ENCODE measurements at regions not wholly inside any gene's neighbourhood (a gene's known extent, or its start where the extent isn't known, plus 50 kb on each side); places are given as distances from the start of the nearest gene placed in this dataset.

GRCh38 chr10:9215121-9215520 lies 1160.6 kb downstream of the GATA3 start:
- H3K4me1 Mint-ChIP-seq (ENCODE audit: low read depth, unreplicated experiment) = no peaks in the 10 kb centered on the region
- peaks cover 2% of the 10 kb centered on the region for H3K27me3 Mint-ChIP-seq (ENCODE audit: low read depth, unreplicated experiment)
- no peak overlapping the region for H3K4me3 Mint-ChIP-seq (ENCODE audit: unreplicated experiment)
- no peaks in the 10 kb centered on the region for H3K36me3 ChIP-seq (ENCODE audit: insufficient read depth, low read length)
- H3K9ac ChIP-seq (ENCODE audit: low read length) = no peak overlapping the region
- H3K27me3 ChIP-seq (ENCODE audit: insufficient read depth, low read length) = no peaks in the 10 kb centered on the region
- no peak for FAIRE-seq
- H3K4me2 ChIP-seq (ENCODE audit: low read length) = no peak overlapping the region
- DNase-seq (ENCODE audit: low read depth) = no peak
- no peak for TF ChIP-seq EZH2 (IDR thresholded peaks at IDR 0.05; ENCODE audit: insufficient read depth, low read length)
- no peak for TF ChIP-seq CTCF (IDR thresholded peaks at IDR 0.05; ENCODE audit: insufficient read depth, low read depth, low read length)
- H2AFZ ChIP-seq (ENCODE audit: low read depth, low read length) = no peak overlapping the region
- H3K27ac ChIP-seq (ENCODE audit: low read depth, low read length) = no peak overlapping the region
- H3K9me3 ChIP-seq (ENCODE audit: insufficient read depth, low read depth, low read length) = no peaks in the 10 kb centered on the region
- H3K4me3 ChIP-seq (ENCODE audit: insufficient read depth, low read depth, low read length) = no peak overlapping the region
- H4K20me1 ChIP-seq (ENCODE audit: insufficient read depth, low read length) = no peaks in the 10 kb centered on the region
- H3K79me2 ChIP-seq (ENCODE audit: insufficient read depth, low read length) = no peaks in the 10 kb centered on the region
- no peak overlapping the region for H3K27ac Mint-ChIP-seq (ENCODE audit: unreplicated experiment)
- no peaks in the 10 kb centered on the region for H3K36me3 Mint-ChIP-seq (ENCODE audit: low read depth, unreplicated experiment)
- no peaks in the 10 kb centered on the region for H3K4me1 ChIP-seq (ENCODE audit: insufficient read depth, low read length)
- H3K9me3 Mint-ChIP-seq (ENCODE audit: unreplicated experiment) = no peaks in the 10 kb centered on the region

DNA sequence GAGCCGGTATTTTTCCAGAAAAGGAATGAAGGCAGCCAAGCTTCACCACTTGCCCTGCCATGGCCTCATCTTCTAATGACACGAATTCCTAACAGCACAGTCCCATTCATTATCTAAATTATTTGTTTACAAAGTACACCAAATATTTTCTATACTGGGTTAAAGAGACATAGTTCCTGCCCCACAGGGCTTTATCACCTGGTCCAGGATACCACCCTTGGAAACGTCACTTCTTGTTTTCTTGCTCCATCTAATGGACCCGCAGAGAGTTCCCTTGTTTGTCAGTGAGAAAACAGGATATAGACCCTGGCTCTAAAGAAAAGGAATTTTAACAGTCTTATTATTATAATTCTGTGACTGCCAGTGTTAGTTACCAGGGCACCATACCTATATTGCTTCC lies 1165.4 kb downstream of the GATA3 start:
- Histone ChIP-seq H3K4me3 (ENCODE audit: insufficient read depth, low read depth, low read length) (no peak overlapping the region), H3K27me3 (ENCODE audit: insufficient read depth, low read length) (no peaks in the 10 kb centered on the region), H3K4me1 (ENCODE audit: insufficient read depth, low read length) (no peaks in the 10 kb centered on the region), H3K4me2 (ENCODE audit: low read length) (no peak overlapping the region), H4K20me1 (ENCODE audit: insufficient read depth, low read length) (no peaks in the 10 kb centered on the region), H2AFZ (ENCODE audit: low read depth, low read length) (no peak overlapping the region), H3K79me2 (ENCODE audit: insufficient read depth, low read length) (no peaks in the 10 kb centered on the region), H3K9me3 (ENCODE audit: insufficient read depth, low read depth, low read length) (no peaks in the 10 kb centered on the region), H3K27ac (ENCODE audit: low read depth, low read length) (no peak overlapping the region), H3K9ac (ENCODE audit: low read length) (no peak overlapping the region), H3K36me3 (ENCODE audit: insufficient read depth, low read length) (no peaks in the 10 kb centered on the region)
- Mint-ChIP-seq H3K27me3 (ENCODE audit: low read depth, unreplicated experiment) (peaks cover 2% of the 10 kb centered on the region), H3K4me3 (ENCODE audit: unreplicated experiment) (no peak overlapping the region), H3K4me1 (ENCODE audit: low read depth, unreplicated experiment) (peaks cover 8% of the 10 kb centered on the region), H3K36me3 (ENCODE audit: low read depth, unreplicated experiment) (no peaks in the 10 kb centered on the region), H3K27ac (ENCODE audit: unreplicated experiment) (no peak overlapping the region), H3K9me3 (ENCODE audit: unreplicated experiment) (peaks cover 2% of the 10 kb centered on the region)
- FAIRE-seq (no peak), DNase-seq (ENCODE audit: low read depth) (no peak)
- TF ChIP-seq CTCF (IDR thresholded peaks at IDR 0.05; ENCODE audit: insufficient read depth, low read depth, low read length) (no peak), EZH2 (IDR thresholded peaks at IDR 0.05; ENCODE audit: insufficient read depth, low read length) (no peak)

GRCh38 chr10:9222917-9223316 lies 1168.4 kb downstream of the GATA3 start:
- Histone ChIP-seq H3K9ac (ENCODE audit: low read length) (no peak overlapping the region), H3K27ac (ENCODE audit: low read depth, low read length) (no peak overlapping the region), H3K4me1 (ENCODE audit: insufficient read depth, low read length) (no peaks in the 10 kb centered on the region), H3K36me3 (ENCODE audit: insufficient read depth, low read length) (no peaks in the 10 kb centered on the region), H3K79me2 (ENCODE audit: insufficient read depth, low read length) (no peaks in the 10 kb centered on the region), H2AFZ (ENCODE audit: low read depth, low read length) (no peak overlapping the region), H3K4me3 (ENCODE audit: insufficient read depth, low read depth, low read length) (no peak overlapping the region), H3K27me3 (ENCODE audit: insufficient read depth, low read length) (no peaks in the 10 kb centered on the region), H3K9me3 (ENCODE audit: insufficient read depth, low read depth, low read length) (no peaks in the 10 kb centered on the region), H4K20me1 (ENCODE audit: insufficient read depth, low read length) (no peaks in the 10 kb centered on the region), H3K4me2 (ENCODE audit: low read length) (no peak overlapping the region)
- no peak overlapping the region for H3K4me3 Mint-ChIP-seq (ENCODE audit: unreplicated experiment)
- peaks cover 8% of the 10 kb centered on the region for H3K4me1 Mint-ChIP-seq (ENCODE audit: low read depth, unreplicated experiment)
- peaks cover 2% of the 10 kb centered on the region for H3K9me3 Mint-ChIP-seq (ENCODE audit: unreplicated experiment)
- no peak overlapping the region for H3K27ac Mint-ChIP-seq (ENCODE audit: unreplicated experiment)
- peaks cover 2% of the 10 kb centered on the region for H3K27me3 Mint-ChIP-seq (ENCODE audit: low read depth, unreplicated experiment)
- FAIRE-seq (peak; percentile 39), DNase-seq (ENCODE audit: low read depth) (peak; percentile 39)
- H3K36me3 Mint-ChIP-seq (ENCODE audit: low read depth, unreplicated experiment) = no peaks in the 10 kb centered on the region
- TF ChIP-seq CTCF (IDR thresholded peaks at IDR 0.05; ENCODE audit: insufficient read depth, low read depth, low read length) = no peak
- TF ChIP-seq EZH2 (IDR thresholded peaks at IDR 0.05; ENCODE audit: insufficient read depth, low read length) = no peak
